ENCODE measurements at regions not wholly inside any gene's neighbourhood (a gene's known extent, or its start where the extent isn't known, plus 50 kb on each side); places are given as distances from the start of the nearest gene placed in this dataset.

GRCh38 chr2:104402825-104403224, 451.1 kb upstream of the POU3F3 start:
- TF ChIP-seq, protein P1, sequence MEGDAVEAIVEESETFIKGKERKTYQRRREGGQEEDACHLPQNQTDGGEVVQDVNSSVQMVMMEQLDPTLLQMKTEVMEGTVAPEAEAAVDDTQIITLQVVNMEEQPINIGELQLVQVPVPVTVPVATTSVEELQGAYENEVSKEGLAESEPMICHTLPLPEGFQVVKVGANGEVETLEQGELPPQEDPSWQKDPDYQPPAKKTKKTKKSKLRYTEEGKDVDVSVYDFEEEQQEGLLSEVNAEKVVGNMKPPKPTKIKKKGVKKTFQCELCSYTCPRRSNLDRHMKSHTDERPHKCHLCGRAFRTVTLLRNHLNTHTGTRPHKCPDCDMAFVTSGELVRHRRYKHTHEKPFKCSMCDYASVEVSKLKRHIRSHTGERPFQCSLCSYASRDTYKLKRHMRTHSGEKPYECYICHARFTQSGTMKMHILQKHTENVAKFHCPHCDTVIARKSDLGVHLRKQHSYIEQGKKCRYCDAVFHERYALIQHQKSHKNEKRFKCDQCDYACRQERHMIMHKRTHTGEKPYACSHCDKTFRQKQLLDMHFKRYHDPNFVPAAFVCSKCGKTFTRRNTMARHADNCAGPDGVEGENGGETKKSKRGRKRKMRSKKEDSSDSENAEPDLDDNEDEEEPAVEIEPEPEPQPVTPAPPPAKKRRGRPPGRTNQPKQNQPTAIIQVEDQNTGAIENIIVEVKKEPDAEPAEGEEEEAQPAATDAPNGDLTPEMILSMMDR (IDR thresholded peaks at IDR 0.05 in 8 of 11, conservative IDR thresholded peaks at IDR 0.05 in 3 of 11): no peak
- TF ChIP-seq POLR2AphosphoS5 (IDR thresholded peaks at IDR 0.05): no peak

Measured in spleen (tissue), 7 donors.